ENCODE measurements at regions not wholly inside any gene's neighbourhood (a gene's known extent, or its start where the extent isn't known, plus 50 kb on each side); places are given as distances from the start of the nearest gene placed in this dataset.
A peak's percentile ranks its signal among the peaks of the same experiment; 100 is the strongest.
"Not testable (repeated sequence)": the region's sequence is repeated elsewhere in the genome, so short reads cannot be mapped to it uniquely, and the experiment has no call there.

- no peak for TF ChIP-seq CTCF (IDR thresholded peaks at IDR 0.05; ENCODE audit: insufficient read depth, low read depth, low read length, missing control alignments)
- no peak for DNase-seq (ENCODE audit: low read depth)
- H3K4me3 ChIP-seq (ENCODE audit: low read length) = no peak overlapping the region
These were observed 575.2 kb upstream of the SLC8A1 start for GRCh38 chr2:41027095-41027494.

DNA sequence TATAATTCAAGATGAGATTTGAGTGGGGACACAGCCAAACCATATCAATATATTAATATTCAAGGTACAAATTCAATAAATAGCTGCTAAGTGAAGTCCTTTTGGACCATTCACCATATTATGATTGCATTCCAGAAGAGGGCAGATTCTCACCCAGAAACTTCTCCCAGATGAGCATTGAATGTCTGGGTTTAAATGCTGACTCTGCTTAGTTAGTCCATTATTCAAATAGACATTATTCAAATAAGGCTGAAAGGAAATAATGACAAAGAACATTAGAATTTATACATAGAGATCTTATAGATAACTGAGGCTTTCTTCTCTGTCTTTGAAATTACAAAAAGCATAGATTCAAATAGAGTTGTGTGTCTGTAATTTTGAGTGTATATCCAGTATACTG, 579.4 kb upstream of the SLC8A1 start:
- no peak for TF ChIP-seq CTCF (IDR thresholded peaks at IDR 0.05; ENCODE audit: insufficient read depth, low read depth, low read length, missing control alignments)
- H3K4me3 ChIP-seq (ENCODE audit: low read length) = no peak overlapping the region
- DNase-seq (ENCODE audit: low read depth) = no peak

- no peak for TF ChIP-seq CTCF (IDR thresholded peaks at IDR 0.05; ENCODE audit: insufficient read depth, low read depth, low read length, missing control alignments)
- H3K4me3 ChIP-seq (ENCODE audit: low read length) = no peak overlapping the region
These were observed 580.8 kb upstream of the SLC8A1 start for GRCh38 chr2:41032715-41033114.

GRCh38 chr2:41033127-41033526, 581.2 kb upstream of the SLC8A1 start:
- no peak overlapping the region for H3K4me3 ChIP-seq (ENCODE audit: low read length)
- no peak for DNase-seq (ENCODE audit: low read depth)
- TF ChIP-seq CTCF (IDR thresholded peaks at IDR 0.05; ENCODE audit: insufficient read depth, low read depth, low read length, missing control alignments) = no peak

More at GRCh38 chr2:41032715-41033114, 580.8 kb upstream of the SLC8A1 start:
- DNase-seq (ENCODE audit: low read depth) = no peak

GRCh38 chr2:41038408-41038807, 586.5 kb upstream of the SLC8A1 start:
- TF ChIP-seq CTCF (IDR thresholded peaks at IDR 0.05; ENCODE audit: insufficient read depth, low read depth, low read length, missing control alignments) = no peak
- peak; percentile 42 for DNase-seq (ENCODE audit: low read depth)

GRCh38 chr2:41039750-41040149, 587.9 kb upstream of the SLC8A1 start:
- H3K4me3 ChIP-seq (ENCODE audit: low read length); DNase-seq (ENCODE audit: low read depth): not testable (repeated sequence)

More at GRCh38 chr2:41038408-41038807, 586.5 kb upstream of the SLC8A1 start:
- H3K4me3 ChIP-seq (ENCODE audit: low read length) = no peak overlapping the region

GRCh38 chr2:41040782-41041520, 589.1 kb upstream of the SLC8A1 start:
- no peak for TF ChIP-seq CTCF (IDR thresholded peaks at IDR 0.05; ENCODE audit: insufficient read depth, low read depth, low read length, missing control alignments)
- H3K4me3 ChIP-seq (ENCODE audit: low read length) = no peak overlapping the region
- no peak for DNase-seq (ENCODE audit: low read depth)
